ENCODE measurements at regions not wholly inside any gene's neighbourhood (a gene's known extent, or its start where the extent isn't known, plus 50 kb on each side); places are given as distances from the start of the nearest gene placed in this dataset.
A peak's percentile ranks its signal among the peaks of the same experiment; 100 is the strongest.

DNA sequence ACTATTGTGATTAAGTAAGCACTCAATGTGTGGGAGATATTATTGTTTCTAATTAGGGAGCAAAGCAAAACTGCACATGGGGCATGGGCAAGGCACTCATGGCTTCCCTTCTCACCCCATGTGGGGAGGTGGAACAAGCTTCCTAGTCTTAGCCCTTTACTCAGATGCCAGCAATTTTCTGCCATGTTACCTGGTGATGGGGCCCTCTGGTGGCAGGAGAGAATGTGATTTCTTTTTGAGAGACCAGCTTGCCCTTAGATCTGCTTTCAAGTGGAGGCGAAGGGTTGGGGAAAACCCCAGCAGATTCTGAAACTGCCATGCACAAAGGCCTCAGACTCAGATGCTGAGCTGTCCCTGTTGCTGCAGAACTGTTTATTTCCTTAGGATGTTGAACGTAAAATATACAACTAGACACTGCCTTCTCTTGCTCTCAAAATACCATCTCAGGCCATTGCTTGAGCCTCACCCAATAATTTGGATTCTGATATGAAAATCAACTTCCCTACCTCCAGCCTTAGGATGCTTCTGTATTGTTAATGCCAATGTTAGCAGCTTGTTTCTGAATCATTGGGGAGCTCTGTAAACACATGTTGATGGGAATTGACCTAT is 130.2 kb upstream of the TPRG1 start:
- H3K4me3 ChIP-seq (replicated peaks; ENCODE audit: low read depth, low read length), result no peak overlapping the region
- peak; percentile 25 for DNase-seq (ENCODE audit: extremely low read depth, low read depth)
- TF ChIP-seq CTCF (IDR thresholded peaks at IDR 0.05; ENCODE audit: low read depth, low read length, missing control alignments), result peak; percentile 59

DNA sequence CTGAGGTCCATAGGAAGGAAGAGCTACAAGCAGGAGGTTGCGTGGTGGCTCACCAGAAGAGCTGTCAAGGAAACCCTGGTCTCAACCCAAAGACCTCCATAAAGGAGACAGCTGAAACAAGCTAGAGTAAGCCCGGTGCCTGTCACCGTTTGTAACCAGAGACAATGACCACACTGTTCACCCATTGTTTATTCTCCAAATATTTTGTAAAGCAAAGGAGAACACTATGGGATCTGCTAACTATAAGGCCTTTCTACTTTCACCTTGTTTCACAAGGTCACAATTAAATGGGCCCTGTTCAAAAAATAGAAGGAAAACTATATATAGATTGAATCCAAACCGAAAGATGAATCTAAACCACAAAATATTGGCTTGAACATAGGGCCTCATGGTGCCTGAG is 128.9 kb upstream of the TPRG1 start:
- no peak for DNase-seq (ENCODE audit: extremely low read depth, low read depth)
- H3K4me3 ChIP-seq (replicated peaks; ENCODE audit: low read depth, low read length), result no peak overlapping the region
- TF ChIP-seq CTCF (IDR thresholded peaks at IDR 0.05; ENCODE audit: low read depth, low read length, missing control alignments), result no peak

- DNase-seq (ENCODE audit: extremely low read depth, low read depth), result no peak
- H3K4me3 ChIP-seq (replicated peaks; ENCODE audit: low read depth, low read length), result no peak overlapping the region
- peak; percentile 20 for TF ChIP-seq CTCF (IDR thresholded peaks at IDR 0.05; ENCODE audit: low read depth, low read length, missing control alignments)
Measured at GRCh38 chr3:189049458-189050236, 122.1 kb upstream of the TPRG1 start.

GRCh38 chr3:189053322-189053721 is 118.4 kb upstream of the TPRG1 start:
- no peak overlapping the region for H3K4me3 ChIP-seq (replicated peaks; ENCODE audit: low read depth, low read length)
- TF ChIP-seq CTCF (IDR thresholded peaks at IDR 0.05; ENCODE audit: low read depth, low read length, missing control alignments), result no peak

DNA sequence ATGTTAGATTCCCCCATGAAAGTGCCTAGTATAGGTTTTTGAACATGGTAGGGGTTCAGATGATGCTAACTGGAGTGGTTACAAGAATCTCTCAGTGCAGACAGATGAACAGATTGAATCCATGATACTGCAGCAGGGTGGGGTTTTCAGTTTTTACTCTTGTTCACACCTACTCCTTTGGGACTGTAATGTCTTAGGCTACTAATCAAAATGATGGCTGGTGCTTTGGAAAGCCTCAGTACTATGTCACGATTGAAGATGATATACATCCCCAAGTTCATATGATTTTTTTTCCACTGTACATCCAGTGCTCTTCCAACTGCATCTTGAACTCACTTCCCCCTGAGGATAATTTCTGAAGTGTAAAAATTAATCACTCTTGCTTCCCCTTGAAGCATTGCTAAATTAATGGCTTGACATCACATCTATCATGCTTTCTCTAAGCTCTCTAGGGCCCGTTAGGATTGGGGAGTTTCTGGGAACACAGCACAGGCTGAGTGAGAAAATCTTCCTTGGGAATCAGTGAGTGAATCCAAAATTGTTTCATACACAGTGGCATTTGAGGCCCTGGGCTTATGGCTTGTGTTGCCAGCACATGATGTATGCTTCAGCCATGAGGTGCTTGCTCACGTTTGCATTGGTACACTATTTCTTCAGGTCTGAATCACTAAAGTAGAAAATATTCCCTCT is 115.0 kb upstream of the TPRG1 start:
- TF ChIP-seq CTCF (IDR thresholded peaks at IDR 0.05; ENCODE audit: low read depth, low read length, missing control alignments), result no peak

More at GRCh38 chr3:189053322-189053721, 118.4 kb upstream of the TPRG1 start:
- DNase-seq (ENCODE audit: extremely low read depth, low read depth), result no peak

DNA sequence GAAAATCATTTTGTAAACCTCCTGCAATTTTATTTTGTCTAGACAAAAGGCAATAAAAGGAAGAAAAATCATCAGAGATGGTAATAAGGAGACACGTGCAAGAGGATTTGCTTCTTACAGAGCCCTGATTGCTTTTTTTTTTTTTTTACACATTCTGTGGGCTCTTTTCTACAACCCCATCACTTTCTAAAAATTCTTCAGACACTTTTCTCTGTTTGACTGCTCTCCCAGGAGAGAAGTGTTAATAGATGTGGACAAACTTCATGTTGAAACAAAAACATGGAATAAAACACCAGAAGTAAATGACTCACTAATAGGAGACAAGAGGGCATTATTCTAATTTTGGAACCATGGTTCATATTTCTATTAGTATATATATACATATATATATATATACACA is 114.4 kb upstream of the TPRG1 start:
- DNase-seq (ENCODE audit: extremely low read depth, low read depth), result no peak
- TF ChIP-seq CTCF (IDR thresholded peaks at IDR 0.05; ENCODE audit: low read depth, low read length, missing control alignments), result no peak
- H3K4me3 ChIP-seq (replicated peaks; ENCODE audit: low read depth, low read length), result no peak overlapping the region

More for the DNA sequence above, 115.0 kb upstream of the TPRG1 start:
- DNase-seq (ENCODE audit: extremely low read depth, low read depth), result no peak
- no peak overlapping the region for H3K4me3 ChIP-seq (replicated peaks; ENCODE audit: low read depth, low read length)
